GM12865 (cell line): ENCODE measurements at regions not wholly inside any gene's neighbourhood (a gene's known extent, or its start where the extent isn't known, plus 50 kb on each side); places are given as distances from the start of the nearest gene placed in this dataset.
"Not testable (repeated sequence)": the region's sequence is repeated elsewhere in the genome, so short reads cannot be mapped to it uniquely, and the experiment has no call there.

ENCODE experiments used
- DNase-seq: peaks from one replicate; pipeline ENCODE4 v3.0.0; 2010; ENCODE audit warnings: low read depth
- H3K4me3 ChIP-seq: 2 replicates; pipeline ENCODE4 v1.5.1; 2011; ENCODE audit warnings: mild to moderate bottlenecking, low read depth, low read length, control low read depth
- TF ChIP-seq, protein P1 (sequence below): IDR thresholded peaks from 2 replicates; pipeline ENCODE4 v1.5.1; 2011; ENCODE audit warnings: low read length, control low read depth, low read depth, inconsistent platforms; ENCODE audit not compliant: insufficient read depth; ENCODE audit errors: missing control alignments

DNA sequence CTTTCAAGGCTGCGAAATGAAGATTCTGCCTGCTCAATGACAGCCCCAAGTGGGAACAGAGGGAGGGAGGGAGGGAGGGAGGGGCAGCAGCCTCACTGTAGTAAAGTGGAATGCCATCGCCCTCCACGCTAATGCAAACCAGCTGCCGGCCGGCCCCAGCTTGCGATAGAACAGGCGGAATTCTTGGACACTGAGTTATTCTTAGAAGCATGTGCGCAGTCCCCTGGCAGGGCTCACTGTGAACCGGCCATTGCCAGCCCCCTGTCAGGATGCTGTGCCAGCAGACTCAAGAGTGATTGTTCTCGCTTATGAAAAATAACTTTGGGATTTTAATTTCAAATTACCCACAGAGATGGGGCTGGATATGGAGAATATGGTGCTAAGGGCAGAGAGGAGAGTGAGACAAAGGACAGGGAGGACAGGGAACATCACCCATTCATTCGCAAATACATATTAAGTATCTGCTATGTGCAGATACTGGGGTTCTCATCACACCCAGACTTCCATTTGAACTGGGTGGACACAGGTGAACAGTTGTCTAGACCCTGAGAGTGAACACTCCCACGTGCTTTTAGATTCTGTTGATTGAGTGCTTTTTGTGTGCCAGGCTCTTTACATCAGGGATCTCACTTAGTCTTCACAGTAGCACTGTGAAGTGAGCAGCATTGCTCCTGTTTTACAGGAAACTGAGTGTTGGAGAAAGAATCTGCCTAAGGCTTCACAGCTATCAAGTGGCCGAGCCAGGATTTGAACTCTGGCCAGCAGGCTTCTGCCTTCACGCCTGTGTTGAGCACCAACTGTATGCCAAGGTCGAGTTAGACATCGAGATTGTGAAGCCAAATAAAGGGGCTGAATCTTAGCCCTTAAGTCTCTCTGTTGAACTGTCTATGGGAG lies 192.9 kb downstream of the C12orf75 start:
- no peak overlapping the region for H3K4me3 ChIP-seq
- TF ChIP-seq, protein P1, sequence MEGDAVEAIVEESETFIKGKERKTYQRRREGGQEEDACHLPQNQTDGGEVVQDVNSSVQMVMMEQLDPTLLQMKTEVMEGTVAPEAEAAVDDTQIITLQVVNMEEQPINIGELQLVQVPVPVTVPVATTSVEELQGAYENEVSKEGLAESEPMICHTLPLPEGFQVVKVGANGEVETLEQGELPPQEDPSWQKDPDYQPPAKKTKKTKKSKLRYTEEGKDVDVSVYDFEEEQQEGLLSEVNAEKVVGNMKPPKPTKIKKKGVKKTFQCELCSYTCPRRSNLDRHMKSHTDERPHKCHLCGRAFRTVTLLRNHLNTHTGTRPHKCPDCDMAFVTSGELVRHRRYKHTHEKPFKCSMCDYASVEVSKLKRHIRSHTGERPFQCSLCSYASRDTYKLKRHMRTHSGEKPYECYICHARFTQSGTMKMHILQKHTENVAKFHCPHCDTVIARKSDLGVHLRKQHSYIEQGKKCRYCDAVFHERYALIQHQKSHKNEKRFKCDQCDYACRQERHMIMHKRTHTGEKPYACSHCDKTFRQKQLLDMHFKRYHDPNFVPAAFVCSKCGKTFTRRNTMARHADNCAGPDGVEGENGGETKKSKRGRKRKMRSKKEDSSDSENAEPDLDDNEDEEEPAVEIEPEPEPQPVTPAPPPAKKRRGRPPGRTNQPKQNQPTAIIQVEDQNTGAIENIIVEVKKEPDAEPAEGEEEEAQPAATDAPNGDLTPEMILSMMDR = no peak
- DNase-seq = no peak

DNA sequence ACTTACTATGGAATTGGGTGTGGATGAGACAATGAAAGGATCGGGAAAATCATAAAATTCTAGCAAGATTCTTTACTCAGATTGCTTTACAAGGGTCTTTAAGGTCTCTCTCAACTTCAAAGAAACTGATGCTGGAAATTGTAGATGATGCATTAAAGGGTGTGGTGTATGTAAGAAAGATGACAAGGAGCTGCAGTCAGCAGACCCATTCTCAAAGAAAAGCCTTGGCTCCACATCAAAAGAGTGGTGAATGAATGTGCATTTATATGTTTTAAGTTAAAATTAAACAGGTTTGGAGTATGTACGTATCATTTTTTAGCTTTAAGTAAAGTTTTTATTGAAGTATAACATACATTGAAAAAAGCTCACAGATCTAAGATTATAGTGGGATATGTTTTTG lies 194.5 kb downstream of the C12orf75 start:
- TF ChIP-seq, protein P1 = no peak
- no peak overlapping the region for H3K4me3 ChIP-seq
- DNase-seq = no peak

DNA sequence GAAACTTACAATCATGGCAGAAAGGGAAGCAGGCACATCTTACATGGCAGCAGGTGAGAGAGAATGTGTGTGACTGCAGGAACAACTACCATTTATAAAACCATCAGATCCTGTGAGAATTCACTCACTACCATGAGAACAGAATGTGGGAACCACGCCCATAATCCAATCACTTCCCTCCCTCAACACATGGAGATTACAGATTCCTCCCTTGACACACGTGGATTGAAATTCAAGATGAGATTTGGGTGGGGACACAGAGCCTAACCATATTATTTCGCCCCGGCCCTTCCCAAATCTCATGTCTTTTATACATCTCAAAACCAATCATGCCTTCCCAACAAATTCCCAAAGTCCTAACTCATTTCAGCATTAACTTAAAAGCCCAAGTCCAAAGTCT lies 203.6 kb downstream of the C12orf75 start:
- no peak for DNase-seq
- H3K4me3 ChIP-seq = no peak overlapping the region
- TF ChIP-seq, protein P1 = no peak

DNA sequence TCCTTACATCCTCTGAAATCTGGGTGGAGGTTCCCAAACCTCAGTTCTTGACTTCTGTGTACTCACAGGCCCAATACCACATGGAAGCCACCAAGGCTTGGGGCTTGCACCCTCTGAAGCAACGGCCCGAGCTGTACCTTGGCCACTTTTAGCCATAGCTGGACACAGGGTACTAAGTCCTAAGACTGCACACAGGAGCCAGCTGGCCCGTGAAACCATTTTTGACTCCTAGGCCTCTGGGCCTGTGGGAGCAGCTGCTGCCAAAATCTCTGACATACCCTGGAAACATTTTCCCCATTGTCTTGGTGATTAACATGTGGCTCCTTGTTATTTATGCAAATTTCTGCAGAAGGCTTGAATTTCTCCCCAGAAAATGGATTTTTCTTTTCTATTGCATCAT lies 204.5 kb downstream of the C12orf75 start:
- not testable (repeated sequence) for DNase-seq, H3K4me3 ChIP-seq

DNA sequence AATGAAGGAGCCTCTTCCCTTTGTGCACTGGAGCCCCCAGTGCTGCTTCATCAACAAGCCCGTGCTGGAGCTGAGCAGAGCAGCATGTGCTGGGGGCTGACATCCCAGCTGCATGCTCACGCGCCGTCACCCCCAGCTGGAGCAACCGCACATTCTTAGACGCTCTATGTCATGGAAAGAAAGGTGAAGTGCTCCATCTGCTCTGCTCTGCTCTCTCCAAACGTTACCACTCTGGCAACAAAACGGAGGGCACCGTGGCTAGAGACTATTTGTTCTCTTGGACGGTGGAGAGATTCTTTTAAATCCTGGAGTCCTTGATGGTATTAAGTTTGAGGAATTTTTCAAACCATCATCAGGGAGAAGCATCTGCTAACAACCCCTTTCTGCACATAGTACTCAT lies 208.4 kb downstream of the C12orf75 start:
- TF ChIP-seq, protein P1 = no peak
- no peak for DNase-seq
- no peak overlapping the region for H3K4me3 ChIP-seq

DNA sequence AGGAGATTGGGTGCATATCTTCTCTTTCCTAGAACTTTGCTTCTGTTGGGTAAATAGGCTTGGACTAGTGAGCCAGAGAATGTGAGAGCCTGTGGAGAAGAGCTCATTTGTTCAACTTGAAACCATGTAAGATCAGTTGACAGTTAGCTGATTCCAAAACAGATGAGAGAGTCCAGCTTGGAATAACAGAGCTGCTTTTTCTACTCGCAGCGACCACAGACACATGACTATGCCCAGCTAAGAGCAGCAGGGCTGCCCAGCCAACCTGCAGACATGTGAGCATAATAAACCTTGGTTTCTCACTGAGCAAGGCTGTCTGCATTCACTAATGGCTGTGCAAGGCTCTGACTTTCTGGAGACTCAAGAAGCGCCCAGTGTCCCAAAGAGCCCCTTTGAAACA lies 209.2 kb downstream of the C12orf75 start:
- DNase-seq = no peak
- TF ChIP-seq, protein P1 = no peak
- H3K4me3 ChIP-seq = no peak overlapping the region

DNA sequence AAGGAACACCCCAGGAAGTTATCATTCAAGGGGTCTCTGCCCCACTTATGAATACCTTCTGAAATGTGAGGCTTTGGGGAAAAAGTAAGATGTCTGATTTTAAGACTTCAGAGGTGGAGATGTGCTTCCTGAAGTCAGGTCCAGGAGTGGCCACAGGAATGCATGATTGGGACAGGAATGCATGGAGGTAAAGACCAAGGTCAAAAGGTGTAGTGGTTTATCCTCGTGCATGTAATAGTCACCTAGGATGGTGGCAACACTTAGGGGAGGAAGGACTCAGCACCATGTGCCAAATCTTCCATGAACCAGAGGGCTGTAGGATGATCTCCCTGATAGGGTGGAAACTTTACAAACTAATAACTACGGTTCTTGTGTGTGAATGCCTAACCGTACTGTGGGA lies 217.3 kb downstream of the C12orf75 start:
- H3K4me3 ChIP-seq = no peak overlapping the region
- DNase-seq = no peak
- TF ChIP-seq, protein P1 = no peak
